Nephron (organoid): ENCODE measurements at regions not wholly inside any gene's neighbourhood (a gene's known extent, or its start where the extent isn't known, plus 50 kb on each side); places are given as distances from the start of the nearest gene placed in this dataset.
"Not testable (repeated sequence)": the region's sequence is repeated elsewhere in the genome, so short reads cannot be mapped to it uniquely, and the experiment has no call there.

Experiments
- H3K27ac Mint-ChIP-seq, 3 experiments: 2 replicates each; pipeline ENCODE4 v1.8.0; 2020; ENCODE audit warnings: mixed read lengths in 3 of 3, mild to moderate bottlenecking in 2 of 3, moderate library complexity in 1 of 3
- H3K27me3 Mint-ChIP-seq: 2 replicates; pipeline ENCODE4 v1.8.0; 2021; ENCODE audit warnings: low read depth, mild to moderate bottlenecking, moderate library complexity, mixed read lengths
- H3K36me3 Mint-ChIP-seq: 2 replicates; pipeline ENCODE4 v1.8.0; 2020; ENCODE audit warnings: low read depth, mixed read lengths
- H3K4me1 Mint-ChIP-seq: 2 replicates; pipeline ENCODE4 v1.8.0; 2020; ENCODE audit warnings: mixed read lengths
- H3K4me3 Mint-ChIP-seq, 3 experiments: 2 replicates each; pipeline ENCODE4 v1.8.0; 2020; ENCODE audit warnings: mild to moderate bottlenecking in 3 of 3, mixed read lengths in 3 of 3, moderate library complexity in 2 of 3
- H3K9me3 Mint-ChIP-seq: 2 replicates; pipeline ENCODE4 v1.8.0; 2020; ENCODE audit warnings: mixed read lengths
- CTCF ChIP-seq, 3 experiments: fragments of 200-600 bp; sonication (generic); IDR thresholded peaks; one replicate each; pipeline ENCODE4 v1.5.0; 2021; ENCODE audit warnings: antibody characterized with exemption in 3 of 3; ENCODE audit not compliant: unreplicated experiment in 3 of 3

DNA sequence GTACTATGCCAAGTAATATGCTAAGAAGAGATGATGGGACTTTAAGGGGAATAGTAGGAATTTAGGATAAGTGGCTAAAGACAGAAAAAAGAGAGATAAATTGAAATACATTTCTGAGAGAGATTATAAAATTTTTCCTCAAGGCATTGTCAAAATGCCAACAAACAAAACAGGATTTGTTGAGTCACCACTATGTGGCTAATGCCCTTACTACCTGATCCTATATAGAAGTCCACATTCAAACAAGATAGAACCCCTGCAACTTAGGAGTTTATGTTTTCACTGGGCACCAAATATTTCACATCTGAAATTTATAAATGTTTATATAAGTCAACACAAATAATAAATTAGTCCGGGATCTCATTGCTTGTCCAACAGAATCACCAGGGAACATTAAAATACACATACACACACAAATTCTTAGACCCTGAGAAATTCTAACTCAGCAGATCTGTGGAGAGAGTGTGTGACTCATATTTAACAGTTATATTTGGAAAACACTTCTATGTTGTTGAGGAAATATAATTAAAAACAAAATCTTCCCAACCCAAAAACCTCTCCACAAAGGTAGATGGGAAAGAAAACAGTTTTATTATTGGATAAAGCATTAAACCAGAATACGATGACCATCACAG lies 154.3 kb downstream of the PPP1R3A start:
- Mint-ChIP-seq H3K36me3 (no peaks in the 10 kb centered on the region), H3K4me3 (no peak overlapping the region), H3K4me1 (no peaks in the 10 kb centered on the region), H3K27ac (no peak overlapping the region), H3K27me3 (no peaks in the 10 kb centered on the region), H3K9me3 (no peaks in the 10 kb centered on the region)
- no peak for TF ChIP-seq CTCF (IDR thresholded peaks at IDR 0.05; ENCODE audit: unreplicated experiment in 3 of 3)

GRCh38 chr7:113763226-113763625 lies 155.6 kb downstream of the PPP1R3A start:
- H3K4me3 Mint-ChIP-seq = no peak overlapping the region
- H3K9me3 Mint-ChIP-seq = no peaks in the 10 kb centered on the region
- TF ChIP-seq CTCF (IDR thresholded peaks at IDR 0.05; ENCODE audit: unreplicated experiment in 3 of 3) = no peak
- no peak overlapping the region for H3K27ac Mint-ChIP-seq
- H3K36me3 Mint-ChIP-seq = no peaks in the 10 kb centered on the region
- H3K27me3 Mint-ChIP-seq = no peaks in the 10 kb centered on the region
- no peaks in the 10 kb centered on the region for H3K4me1 Mint-ChIP-seq

DNA sequence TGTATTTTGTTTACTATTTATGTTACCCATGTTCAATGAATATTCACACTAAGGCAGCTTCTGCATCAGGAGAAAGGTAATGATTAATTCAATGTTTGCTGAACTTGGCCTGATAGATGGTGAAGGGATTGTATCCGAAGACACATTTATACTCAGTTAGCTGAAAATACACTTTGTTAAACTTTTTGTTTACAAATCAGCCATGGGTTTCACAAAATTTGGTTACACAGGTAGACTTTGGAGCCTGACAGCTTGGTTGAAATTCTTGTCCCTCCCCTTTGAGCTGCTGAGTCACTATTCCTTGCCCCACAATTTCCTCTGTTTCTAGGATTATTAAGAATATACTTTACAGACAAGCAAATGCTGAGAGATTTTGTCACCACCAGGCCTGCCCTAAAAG lies 162.6 kb downstream of the PPP1R3A start:
- no peak for TF ChIP-seq CTCF (IDR thresholded peaks at IDR 0.05; ENCODE audit: unreplicated experiment in 3 of 3)
- H3K27me3 Mint-ChIP-seq = no peaks in the 10 kb centered on the region
- H3K9me3 Mint-ChIP-seq = peaks cover 9% of the 10 kb centered on the region
- H3K36me3 Mint-ChIP-seq = no peaks in the 10 kb centered on the region
- H3K4me3 Mint-ChIP-seq = no peak overlapping the region
- H3K27ac Mint-ChIP-seq = no peak overlapping the region
- H3K4me1 Mint-ChIP-seq = no peaks in the 10 kb centered on the region

DNA sequence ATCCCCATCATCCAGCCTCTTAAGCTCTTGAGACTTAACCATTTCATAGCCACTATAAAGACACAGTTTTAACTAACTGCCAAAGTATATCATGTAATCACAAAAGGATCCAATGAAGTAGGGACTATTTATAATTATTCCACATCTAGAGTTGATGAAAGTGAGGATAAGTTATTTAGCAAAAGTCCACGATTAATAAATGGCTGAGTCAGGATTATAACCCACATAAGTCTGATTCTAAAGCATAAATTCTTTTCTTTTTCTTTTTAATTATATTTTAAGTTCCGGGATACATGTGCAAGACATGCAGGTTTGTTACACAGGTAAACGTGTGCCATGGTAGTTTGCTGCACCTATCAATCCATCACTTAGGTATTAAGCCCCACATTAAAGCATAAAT lies 166.1 kb downstream of the PPP1R3A start:
- H3K9me3 Mint-ChIP-seq = peaks cover 11% of the 10 kb centered on the region
- H3K4me1 Mint-ChIP-seq = no peaks in the 10 kb centered on the region
- no peaks in the 10 kb centered on the region for H3K36me3 Mint-ChIP-seq
- H3K27me3 Mint-ChIP-seq = no peaks in the 10 kb centered on the region
- H3K27ac Mint-ChIP-seq = no peak overlapping the region
- no peak overlapping the region for H3K4me3 Mint-ChIP-seq
- no peak for TF ChIP-seq CTCF (IDR thresholded peaks at IDR 0.05; ENCODE audit: unreplicated experiment in 3 of 3)

DNA sequence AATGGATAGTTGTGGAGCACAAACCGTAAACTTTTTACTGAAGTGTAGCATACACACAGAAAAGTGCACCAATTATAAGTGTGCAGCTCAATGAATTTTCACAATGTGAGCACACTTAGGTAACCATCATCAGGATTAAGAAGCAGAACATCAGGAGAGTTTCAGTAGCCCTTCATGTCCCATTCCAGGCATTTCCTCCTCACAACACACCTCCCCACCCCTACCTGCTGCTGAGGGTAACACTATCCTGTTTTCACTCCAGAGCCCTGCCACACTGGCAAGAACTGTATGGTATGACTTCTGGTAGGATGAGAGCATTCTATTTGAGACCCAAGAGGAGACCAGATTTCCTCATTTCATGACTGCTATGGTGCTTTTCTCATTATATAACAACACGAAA lies 166.5 kb downstream of the PPP1R3A start:
- Mint-ChIP-seq H3K27me3 (no peaks in the 10 kb centered on the region), H3K27ac (no peak overlapping the region), H3K4me3 (no peak overlapping the region), H3K9me3 (peaks cover 7% of the 10 kb centered on the region), H3K4me1 (no peaks in the 10 kb centered on the region), H3K36me3 (no peaks in the 10 kb centered on the region)
- no peak for TF ChIP-seq CTCF (IDR thresholded peaks at IDR 0.05; ENCODE audit: unreplicated experiment in 3 of 3)

GRCh38 chr7:113751547-113751946 lies 167.3 kb downstream of the PPP1R3A start:
- no peak for TF ChIP-seq CTCF (IDR thresholded peaks at IDR 0.05; ENCODE audit: unreplicated experiment in 3 of 3)
- no peak overlapping the region for H3K4me3 Mint-ChIP-seq
- no peaks in the 10 kb centered on the region for H3K27me3 Mint-ChIP-seq
- no peaks in the 10 kb centered on the region for H3K36me3 Mint-ChIP-seq
- no peaks in the 10 kb centered on the region for H3K4me1 Mint-ChIP-seq
- H3K9me3 Mint-ChIP-seq = peaks cover 7% of the 10 kb centered on the region
- no peak overlapping the region for H3K27ac Mint-ChIP-seq

- not testable (repeated sequence) for H3K4me3 Mint-ChIP-seq, H3K4me1 Mint-ChIP-seq, H3K27ac Mint-ChIP-seq, H3K27me3 Mint-ChIP-seq, H3K36me3 Mint-ChIP-seq, H3K9me3 Mint-ChIP-seq
Observed at GRCh38 chr7:113748385-113748784, 170.4 kb downstream of the PPP1R3A start.

GRCh38 chr7:113742946-113743431 lies 175.8 kb downstream of the PPP1R3A start:
- H3K27me3 Mint-ChIP-seq, H3K4me3 Mint-ChIP-seq, H3K27ac Mint-ChIP-seq, H3K4me1 Mint-ChIP-seq, H3K36me3 Mint-ChIP-seq: not testable (repeated sequence)
- peaks cover 13% of the 10 kb centered on the region for H3K9me3 Mint-ChIP-seq
